Adipocyte (in vitro differentiated cells): ENCODE measurements at regions not wholly inside any gene's neighbourhood (a gene's known extent, or its start where the extent isn't known, plus 50 kb on each side); places are given as distances from the start of the nearest gene placed in this dataset.
"Not testable (repeated sequence)": the region's sequence is repeated elsewhere in the genome, so short reads cannot be mapped to it uniquely, and the experiment has no call there.

Experiments
- DNase-seq: peaks from one replicate; pipeline ENCODE4 v3.0.0-alpha.2; 2015; ENCODE audit warnings: low read depth
- H3K27me3 ChIP-seq: replicated peaks from 2 replicates; pipeline ENCODE4 v1.7.0; 2013; ENCODE audit warnings: mild to moderate bottlenecking, low read length, moderate library complexity; ENCODE audit not compliant: control insufficient read depth, insufficient read depth
- H3K36me3 ChIP-seq: 2 replicates; pipeline ENCODE4 v1.7.0; 2013; ENCODE audit warnings: low read length, mild to moderate bottlenecking, moderate library complexity; ENCODE audit not compliant: control insufficient read depth, insufficient read depth, severe bottlenecking
- H3K4me1 ChIP-seq: 2 replicates; pipeline ENCODE4 v1.7.0; 2013; ENCODE audit warnings: mild to moderate bottlenecking, low read length, moderate library complexity; ENCODE audit not compliant: control insufficient read depth, insufficient read depth
- H3K4me3 ChIP-seq: 2 replicates; pipeline ENCODE4 v1.7.0; 2013; ENCODE audit warnings: mild to moderate bottlenecking, low read length, moderate library complexity
- H3K9ac ChIP-seq: 2 replicates; pipeline ENCODE4 v1.7.0; 2013; ENCODE audit warnings: mild to moderate bottlenecking, low read length, moderate library complexity
- H3K9me3 ChIP-seq: 2 replicates; pipeline ENCODE4 v1.7.0; 2013; ENCODE audit warnings: mild to moderate bottlenecking, low read length, moderate library complexity; ENCODE audit not compliant: control insufficient read depth

GRCh38 chr2:123816203-123816602 is 208.9 kb upstream of the CNTNAP5 start:
- H3K36me3 ChIP-seq, result no peaks in the 10 kb centered on the region
- no peak overlapping the region for H3K9ac ChIP-seq
- no peak for DNase-seq
- H3K9me3 ChIP-seq, result peaks cover 2% of the 10 kb centered on the region
- no peaks in the 10 kb centered on the region for H3K4me1 ChIP-seq
- no peaks in the 10 kb centered on the region for H3K27me3 ChIP-seq
- no peak overlapping the region for H3K4me3 ChIP-seq

DNA sequence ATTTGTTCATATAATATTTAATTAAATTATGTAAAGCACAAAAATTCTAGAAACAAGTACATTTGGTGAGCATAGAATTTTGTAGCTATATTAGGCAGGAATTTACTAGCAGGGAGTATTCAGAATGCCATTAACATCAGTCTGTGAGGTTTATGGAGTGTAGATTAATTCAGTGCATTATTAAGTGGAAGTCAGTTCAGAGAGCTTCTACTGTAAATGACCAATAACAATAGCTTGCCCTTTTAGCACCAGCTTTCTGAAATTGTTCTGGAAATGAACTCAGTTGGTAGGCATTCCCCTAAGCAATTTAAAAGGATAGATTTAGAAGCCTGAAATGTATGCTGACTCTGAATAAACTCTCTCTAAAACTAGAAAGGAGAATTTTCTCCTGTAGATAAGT is 208.2 kb upstream of the CNTNAP5 start:
- no peaks in the 10 kb centered on the region for H3K36me3 ChIP-seq
- H3K9ac ChIP-seq, result no peak overlapping the region
- DNase-seq, result no peak
- no peaks in the 10 kb centered on the region for H3K4me1 ChIP-seq
- H3K9me3 ChIP-seq, result peaks cover 2% of the 10 kb centered on the region
- no peak overlapping the region for H3K4me3 ChIP-seq
- no peaks in the 10 kb centered on the region for H3K27me3 ChIP-seq

DNA sequence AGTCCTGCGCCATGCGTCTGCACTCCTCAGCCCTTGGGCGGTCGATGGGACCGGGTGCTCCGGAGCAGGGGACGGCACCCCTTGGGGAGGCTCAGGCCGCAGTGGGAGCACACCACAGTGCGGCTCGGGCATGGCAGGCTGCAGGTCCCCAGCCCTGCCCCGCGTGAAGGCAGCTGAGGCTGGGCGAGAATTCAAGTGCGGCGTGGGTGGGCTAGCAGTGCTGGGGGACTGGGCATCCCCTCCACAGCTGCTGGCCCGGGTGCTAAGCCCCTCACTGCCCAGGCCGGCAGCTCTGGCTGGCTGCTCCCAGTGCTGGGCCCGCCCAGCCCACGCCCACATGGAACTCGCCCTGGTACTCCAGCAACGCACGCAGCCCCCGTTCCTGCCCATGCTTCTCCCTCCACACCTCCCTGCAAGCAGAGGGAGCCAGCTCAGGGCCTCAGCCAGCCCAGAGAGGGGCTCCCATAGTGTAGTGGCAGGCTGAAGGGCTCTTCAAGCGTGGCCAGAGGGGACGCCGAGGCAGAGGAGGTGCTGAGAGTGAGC is 198.3 kb upstream of the CNTNAP5 start:
- no peaks in the 10 kb centered on the region for H3K27me3 ChIP-seq
- peaks cover 2% of the 10 kb centered on the region for H3K9me3 ChIP-seq
- no peak for DNase-seq
- H3K4me3 ChIP-seq, result no peak overlapping the region
- no peaks in the 10 kb centered on the region for H3K36me3 ChIP-seq
- no peak overlapping the region for H3K9ac ChIP-seq
- no peaks in the 10 kb centered on the region for H3K4me1 ChIP-seq

DNA sequence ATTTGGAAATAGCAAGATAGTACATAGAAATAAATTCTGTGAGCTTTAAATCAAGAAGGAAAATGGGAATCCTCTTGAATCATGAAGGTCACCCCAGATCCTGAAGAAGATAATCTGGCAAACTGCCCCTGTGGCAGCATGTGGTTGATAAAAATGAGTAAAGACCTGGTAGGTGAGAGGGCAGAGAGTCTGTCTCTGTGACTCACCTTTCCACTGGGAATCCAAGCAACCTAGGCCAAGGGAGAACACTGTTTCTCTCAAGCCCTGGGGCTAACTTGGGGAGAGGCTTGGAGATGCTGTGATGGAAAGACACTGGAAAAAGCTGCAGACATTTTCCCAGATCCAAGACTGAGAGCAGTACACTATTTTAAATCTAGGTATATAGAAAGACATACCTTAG is 185.8 kb upstream of the CNTNAP5 start:
- DNase-seq, result no peak
- Histone ChIP-seq H3K4me3 (no peak overlapping the region), H3K9me3 (peaks cover 22% of the 10 kb centered on the region), H3K27me3 (no peaks in the 10 kb centered on the region), H3K4me1 (no peaks in the 10 kb centered on the region), H3K9ac (no peak overlapping the region), H3K36me3 (no peaks in the 10 kb centered on the region)

GRCh38 chr2:123840016-123840415 is 185.1 kb upstream of the CNTNAP5 start:
- no peak overlapping the region for H3K9ac ChIP-seq
- H3K4me1 ChIP-seq, result no peaks in the 10 kb centered on the region
- H3K36me3 ChIP-seq, result no peaks in the 10 kb centered on the region
- no peaks in the 10 kb centered on the region for H3K27me3 ChIP-seq
- no peak for DNase-seq
- H3K9me3 ChIP-seq, result peaks cover 26% of the 10 kb centered on the region
- H3K4me3 ChIP-seq, result no peak overlapping the region

- Histone ChIP-seq H3K9me3 (peaks cover 27% of the 10 kb centered on the region), H3K4me1 (no peaks in the 10 kb centered on the region), H3K36me3 (no peaks in the 10 kb centered on the region), H3K4me3 (no peak overlapping the region), H3K9ac (no peak overlapping the region), H3K27me3 (no peaks in the 10 kb centered on the region)
- DNase-seq, result no peak
These were observed 184.5 kb upstream of the CNTNAP5 start for GRCh38 chr2:123840574-123840973.

- H3K9ac ChIP-seq, result no peak overlapping the region
- no peak overlapping the region for H3K4me3 ChIP-seq
- peaks cover 13% of the 10 kb centered on the region for H3K9me3 ChIP-seq
- no peaks in the 10 kb centered on the region for H3K4me1 ChIP-seq
- no peaks in the 10 kb centered on the region for H3K27me3 ChIP-seq
- DNase-seq, result no peak
- H3K36me3 ChIP-seq, result no peaks in the 10 kb centered on the region
These were observed 173.8 kb upstream of the CNTNAP5 start for GRCh38 chr2:123851281-123851680.

GRCh38 chr2:123853161-123853560 is 171.9 kb upstream of the CNTNAP5 start:
- H3K4me1 ChIP-seq, result no peaks in the 10 kb centered on the region
- no peak for DNase-seq
- no peak overlapping the region for H3K4me3 ChIP-seq
- H3K9me3 ChIP-seq, result peaks cover 10% of the 10 kb centered on the region
- no peak overlapping the region for H3K9ac ChIP-seq
- no peaks in the 10 kb centered on the region for H3K27me3 ChIP-seq
- H3K36me3 ChIP-seq, result no peaks in the 10 kb centered on the region

DNA sequence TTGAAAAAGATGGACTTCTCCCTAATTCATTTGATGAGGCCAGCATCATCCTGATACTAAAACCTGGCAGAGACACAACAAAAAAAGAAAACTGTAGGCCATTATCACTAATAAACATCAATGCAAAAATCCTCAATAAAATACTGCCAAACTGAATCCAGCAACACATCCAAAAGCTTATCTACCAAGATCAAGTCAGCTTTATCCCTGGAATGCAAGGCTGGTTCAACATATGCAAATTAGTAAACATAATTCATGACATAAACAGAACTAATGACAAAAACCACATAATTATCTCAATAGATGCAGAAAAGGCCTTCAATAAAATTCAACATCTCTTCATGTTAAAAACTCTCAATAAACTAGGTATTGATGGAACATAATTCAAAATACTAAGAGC is 166.1 kb upstream of the CNTNAP5 start:
- not testable (repeated sequence) for H3K9ac ChIP-seq, H3K27me3 ChIP-seq, DNase-seq, H3K36me3 ChIP-seq, H3K4me1 ChIP-seq, H3K4me3 ChIP-seq
- H3K9me3 ChIP-seq, result peaks cover 17% of the 10 kb centered on the region

GRCh38 chr2:123864416-123864815 is 160.7 kb upstream of the CNTNAP5 start:
- DNase-seq, result no peak
- Histone ChIP-seq H3K27me3 (no peaks in the 10 kb centered on the region), H3K4me3 (no peak overlapping the region), H3K4me1 (no peaks in the 10 kb centered on the region), H3K9me3 (peaks cover under 1% of the 10 kb centered on the region), H3K9ac (no peak overlapping the region), H3K36me3 (no peaks in the 10 kb centered on the region)

DNA sequence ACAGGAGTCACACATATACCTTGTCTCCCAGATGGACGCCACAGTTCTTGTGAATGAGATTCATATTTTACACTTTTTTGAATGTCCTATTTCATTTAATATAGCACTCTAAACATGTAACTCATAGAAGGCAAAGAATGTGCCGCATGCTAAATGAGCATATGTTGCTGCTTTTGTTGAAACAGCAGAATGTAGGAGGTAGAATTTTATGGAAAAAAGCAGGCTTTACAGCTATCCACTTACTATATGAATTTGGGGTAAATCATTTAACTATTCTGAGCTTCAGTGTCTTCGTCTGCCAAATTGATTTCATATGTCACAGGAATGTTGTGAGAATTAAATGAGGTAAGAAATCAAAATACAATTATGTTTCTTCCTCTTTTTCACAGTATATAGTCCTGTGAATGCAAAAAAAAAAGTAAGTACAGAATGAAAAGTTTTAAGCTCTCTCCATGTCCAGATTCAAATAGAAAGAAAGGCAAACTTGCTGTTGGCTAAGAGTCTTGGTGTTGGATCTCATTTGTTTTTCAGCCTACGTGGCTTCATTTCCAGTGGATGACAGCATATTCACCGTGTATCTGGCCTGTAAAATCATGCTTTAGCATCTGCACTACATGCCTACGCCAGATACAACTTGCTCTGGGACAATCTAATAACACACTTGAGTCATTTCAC is 154.7 kb upstream of the CNTNAP5 start:
- no peaks in the 10 kb centered on the region for H3K27me3 ChIP-seq
- H3K36me3 ChIP-seq, result no peaks in the 10 kb centered on the region
- H3K9me3 ChIP-seq, result no peaks in the 10 kb centered on the region
- DNase-seq, result no peak
- H3K4me3 ChIP-seq, result no peak overlapping the region
- H3K4me1 ChIP-seq, result no peaks in the 10 kb centered on the region
- no peak overlapping the region for H3K9ac ChIP-seq

DNA sequence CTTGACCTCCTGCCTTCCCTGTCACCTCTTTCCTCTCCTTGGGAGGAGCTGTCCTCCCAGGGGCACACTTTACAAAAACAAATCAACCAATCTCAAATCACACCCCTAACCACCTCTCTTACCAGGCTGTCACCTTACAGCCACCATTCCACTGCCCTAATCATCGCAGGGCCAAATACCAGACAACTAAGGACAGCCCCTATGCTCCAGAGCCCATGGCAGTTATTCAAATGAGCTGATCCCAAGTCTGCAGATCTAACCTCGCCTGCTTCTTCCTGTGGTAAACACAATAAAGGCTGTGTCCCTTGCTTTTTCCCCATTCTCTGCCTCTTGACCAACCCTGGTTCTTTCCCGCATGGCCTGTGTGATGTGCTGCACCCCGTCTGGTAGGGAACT is 154.2 kb upstream of the CNTNAP5 start:
- Histone ChIP-seq H3K36me3 (no peaks in the 10 kb centered on the region), H3K4me3 (no peak overlapping the region), H3K4me1 (no peaks in the 10 kb centered on the region), H3K27me3 (no peaks in the 10 kb centered on the region), H3K9ac (no peak overlapping the region), H3K9me3 (no peaks in the 10 kb centered on the region)
- DNase-seq, result no peak
